GM12872 (cell line): ENCODE measurements at regions not wholly inside any gene's neighbourhood (a gene's known extent, or its start where the extent isn't known, plus 50 kb on each side); places are given as distances from the start of the nearest gene placed in this dataset.

ENCODE experiments used
- CTCF ChIP-seq: IDR thresholded peaks from 3 replicates; pipeline ENCODE4 v1.5.1; 2011; ENCODE audit warnings: low read depth, mild to moderate bottlenecking, low read length, moderate library complexity; ENCODE audit not compliant: insufficient read depth

DNA sequence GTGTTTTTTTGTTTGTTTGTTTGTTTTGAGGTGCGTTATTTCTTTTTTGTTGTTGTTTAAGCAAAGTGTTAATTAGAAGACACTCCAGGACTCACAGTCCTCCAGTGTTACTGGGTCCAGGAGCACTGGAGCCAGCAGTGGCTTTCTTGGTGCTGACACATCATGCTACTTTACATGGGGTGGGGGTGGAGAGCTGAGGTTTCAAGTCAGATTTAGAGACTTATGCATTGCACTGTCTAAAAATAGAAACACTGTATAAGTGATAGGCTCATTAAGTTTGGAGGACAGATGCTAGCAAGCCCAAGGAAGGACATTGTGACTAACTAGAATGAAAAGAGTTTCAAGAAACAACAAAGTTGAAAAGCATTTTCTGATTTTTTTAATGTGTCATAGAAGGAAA is 2209.2 kb downstream of the MAT2B start:
- no peak for TF ChIP-seq CTCF

DNA sequence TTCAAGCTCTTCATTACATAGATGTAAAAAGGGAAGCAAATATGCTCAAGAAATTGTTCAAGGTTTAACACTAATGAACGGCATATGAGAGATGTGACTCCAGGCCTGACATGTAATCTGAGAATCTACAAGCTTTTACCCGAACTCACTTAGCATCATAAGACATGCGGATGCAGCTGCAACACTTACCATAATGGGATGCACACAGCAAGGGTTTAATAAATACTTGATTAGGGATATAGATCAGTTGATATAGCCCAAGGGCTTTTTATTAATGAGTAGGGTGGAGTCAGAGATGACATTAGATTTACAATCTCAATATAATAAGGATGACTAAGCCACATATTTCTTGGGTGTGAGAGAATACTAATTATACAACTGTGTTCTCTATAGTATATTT is 2215.5 kb downstream of the MAT2B start:
- TF ChIP-seq CTCF = no peak

GRCh38 chr5:165722401-165722800 is 2217.0 kb downstream of the MAT2B start:
- TF ChIP-seq CTCF = no peak

GRCh38 chr5:165723931-165724330 is 2218.5 kb downstream of the MAT2B start:
- no peak for TF ChIP-seq CTCF

DNA sequence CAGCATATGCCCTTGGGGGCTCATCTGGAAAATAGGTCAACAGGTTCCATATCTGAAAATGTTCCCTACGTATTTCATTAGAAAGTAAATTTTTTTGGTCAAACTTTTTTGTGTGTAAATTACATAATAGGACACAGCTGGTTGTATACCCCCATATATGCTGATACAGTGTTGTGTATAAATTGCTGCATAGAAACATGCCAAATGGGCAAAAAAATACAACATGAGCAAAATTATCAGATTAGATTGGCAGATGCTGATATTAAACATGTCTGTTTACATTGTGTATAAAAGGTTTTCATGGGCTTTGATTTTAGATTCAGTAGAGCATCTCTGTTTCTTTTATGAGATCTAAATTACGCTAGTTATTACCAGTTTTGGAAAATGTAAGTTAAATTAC is 2223.0 kb downstream of the MAT2B start:
- no peak for TF ChIP-seq CTCF

GRCh38 chr5:165735388-165735787 is 2230.0 kb downstream of the MAT2B start:
- TF ChIP-seq CTCF = no peak

DNA sequence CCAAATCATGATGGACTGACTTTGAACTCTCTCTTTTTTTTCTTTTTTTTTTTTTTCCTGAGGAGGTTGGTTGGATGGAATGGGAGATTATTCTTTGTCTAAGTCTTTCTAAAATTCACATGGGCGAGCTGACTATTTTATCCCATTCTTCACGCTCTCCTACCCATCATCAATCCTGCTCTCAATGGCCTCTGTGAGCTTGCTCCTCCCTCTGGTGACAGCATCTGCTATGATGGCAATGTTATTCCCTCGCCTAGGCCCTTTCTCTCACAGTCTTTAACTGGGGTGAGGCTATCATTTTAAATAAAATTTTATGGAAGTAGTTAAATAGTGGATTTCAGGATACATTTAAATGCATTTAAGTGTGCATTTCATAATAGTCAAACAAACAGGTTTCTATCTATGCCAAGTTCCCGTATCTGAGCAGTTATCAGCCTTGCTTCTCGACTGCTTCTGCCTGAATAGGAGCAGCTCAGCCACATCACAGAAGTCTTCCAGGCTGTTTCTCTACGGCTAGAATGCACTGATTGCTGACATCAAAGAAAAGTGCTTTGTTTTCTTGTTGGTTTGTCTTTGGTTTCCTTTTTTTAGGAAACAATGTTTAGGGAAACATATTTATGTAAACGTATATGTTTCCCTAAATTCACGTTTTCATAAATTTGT is 2233.8 kb downstream of the MAT2B start:
- TF ChIP-seq CTCF = no peak
